HG02678 (cell line): ENCODE measurements at regions not wholly inside any gene's neighbourhood (a gene's known extent, or its start where the extent isn't known, plus 50 kb on each side); places are given as distances from the start of the nearest gene placed in this dataset.

Source experiments
- ATAC-seq: cut with Tn5 transposase; IDR thresholded peaks from one replicate; pipeline ENCODE4 v1.9.1; 2021; ENCODE audit warnings: mild to moderate bottlenecking, moderate library complexity; ENCODE audit not compliant: unreplicated experiment

GRCh38 chr7:16975712-16976111, 93.9 kb upstream of the AGR3 start:
- ATAC-seq = peak; percentile 57

GRCh38 chr7:16978358-16979244, 96.8 kb upstream of the AGR3 start:
- no peak for ATAC-seq

- ATAC-seq = no peak
Observed at GRCh38 chr7:16980539-16980938, 98.8 kb upstream of the AGR3 start.

GRCh38 chr7:16982640-16983350, 101.0 kb upstream of the AGR3 start:
- no peak for ATAC-seq

GRCh38 chr7:16984375-16984774, 102.6 kb upstream of the AGR3 start:
- no peak for ATAC-seq

GRCh38 chr7:16985621-16986020, 103.8 kb upstream of the AGR3 start:
- no peak for ATAC-seq

- no peak for ATAC-seq
Observed at GRCh38 chr7:16986755-16987154, 105.0 kb upstream of the AGR3 start.

- ATAC-seq = no peak
Observed at GRCh38 chr7:16989811-16990413, 108.1 kb upstream of the AGR3 start.

GRCh38 chr7:16991551-16991950, 109.8 kb upstream of the AGR3 start:
- no peak for ATAC-seq

GRCh38 chr7:16993543-16993942, 111.8 kb upstream of the AGR3 start:
- no peak for ATAC-seq

- no peak for ATAC-seq
Observed at GRCh38 chr7:16998481-16999051, 116.8 kb upstream of the AGR3 start.

- ATAC-seq = no peak
Observed at GRCh38 chr7:16999541-17000267, 117.9 kb upstream of the AGR3 start.

GRCh38 chr7:17005271-17005670, 123.5 kb upstream of the AGR3 start:
- ATAC-seq = no peak

- ATAC-seq = no peak
Observed at GRCh38 chr7:17007841-17008240, 126.1 kb upstream of the AGR3 start.

- ATAC-seq = no peak
Observed at GRCh38 chr7:17009007-17009719, 127.4 kb upstream of the AGR3 start.

GRCh38 chr7:17009933-17010332, 128.2 kb upstream of the AGR3 start:
- ATAC-seq = no peak

- ATAC-seq = no peak
Observed at GRCh38 chr7:17010637-17011300, 129.0 kb upstream of the AGR3 start.

GRCh38 chr7:17013204-17013603, 131.4 kb upstream of the AGR3 start:
- no peak for ATAC-seq

GRCh38 chr7:17014686-17015085, 132.9 kb upstream of the AGR3 start:
- ATAC-seq = no peak

- no peak for ATAC-seq
Observed at GRCh38 chr7:17015598-17016031, 133.8 kb upstream of the AGR3 start.
